Esophagus mucosa (tissue), 1 donor: ENCODE measurements at regions not wholly inside any gene's neighbourhood (a gene's known extent, or its start where the extent isn't known, plus 50 kb on each side); places are given as distances from the start of the nearest gene placed in this dataset.

Source experiments
- ATAC-seq: fragments of 200-7000 bp; cut with Tn5 transposase; one replicate; pipeline ENCODE4 v1.9.1; 2020
- donor health status: DM: yes; HTN: yes; CAD: no.

- ATAC-seq, result no peak
Observed at GRCh38 chr21:43348170-43348766, 78.7 kb downstream of the SIK1 start.

GRCh38 chr21:43347461-43348169 is 79.3 kb downstream of the SIK1 start:
- no peak for ATAC-seq

DNA sequence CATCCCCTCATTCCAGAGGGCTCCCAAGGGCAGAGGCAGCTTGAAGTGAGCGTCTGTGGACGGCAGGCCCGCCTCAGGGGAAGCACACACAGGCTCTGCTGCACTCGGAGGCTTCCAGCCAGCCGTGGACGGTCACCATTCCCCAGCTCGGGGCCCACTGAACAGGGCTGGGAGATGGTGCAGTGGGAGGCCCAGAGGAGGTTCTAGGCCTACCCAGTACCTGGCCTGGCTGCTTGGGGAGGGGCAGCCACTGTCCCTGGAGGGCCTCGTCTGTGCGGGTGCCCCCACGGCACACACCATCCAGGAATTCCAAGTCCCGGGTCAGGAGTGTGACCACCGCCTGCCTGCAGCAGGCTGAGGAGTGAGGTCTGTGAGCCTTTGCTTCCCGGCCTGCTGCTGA is 80.4 kb downstream of the SIK1 start:
- ATAC-seq, result no peak

GRCh38 chr21:43345746-43346409 is 81.1 kb downstream of the SIK1 start:
- ATAC-seq, result peak; percentile 36

- ATAC-seq, result no peak
Observed at GRCh38 chr21:43345046-43345745, 81.7 kb downstream of the SIK1 start.

DNA sequence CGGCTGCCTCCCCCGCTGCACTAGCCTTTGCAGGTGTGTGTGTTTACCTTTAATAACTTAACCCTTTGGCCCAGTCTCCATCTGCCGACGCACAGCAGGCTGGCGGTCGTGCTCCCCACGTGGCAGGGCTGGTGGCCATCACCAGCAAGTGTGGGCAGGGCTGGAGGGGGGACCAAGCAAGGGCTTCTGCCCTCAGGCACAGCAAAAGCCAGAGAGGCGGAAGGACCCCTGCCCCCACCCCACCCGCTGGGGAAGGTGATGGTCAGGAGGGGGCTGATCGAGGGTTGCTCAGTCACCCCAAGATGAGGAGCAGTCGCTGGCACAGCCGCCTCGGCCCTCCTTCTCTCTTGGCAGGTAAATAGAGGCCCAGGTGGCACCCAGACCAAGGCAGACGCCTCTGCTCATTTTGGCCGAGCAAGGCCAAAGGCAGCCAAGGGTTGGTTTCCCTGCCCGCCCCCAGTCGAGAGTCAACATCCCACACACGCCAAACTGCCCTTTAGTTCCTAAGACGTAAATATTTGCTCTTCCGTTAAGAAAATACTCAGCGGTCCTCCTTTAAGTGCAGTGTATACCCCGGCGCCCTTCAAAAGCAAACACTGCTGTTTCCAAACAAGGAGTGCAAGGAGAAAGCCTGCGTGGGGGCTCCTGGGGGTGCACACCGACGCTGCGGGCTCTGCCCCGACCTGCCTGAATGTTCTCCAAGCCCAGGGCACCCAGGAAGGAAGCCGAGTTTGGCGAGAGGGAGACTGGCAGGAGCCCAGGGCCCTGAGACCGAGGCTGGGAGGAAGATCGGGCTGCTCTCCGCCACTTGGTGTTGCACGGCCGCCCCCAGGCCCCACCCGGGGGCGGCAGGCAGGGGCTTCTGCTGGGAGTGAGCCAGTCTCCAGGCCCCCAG is 82.7 kb downstream of the SIK1 start:
- ATAC-seq, result no peak

DNA sequence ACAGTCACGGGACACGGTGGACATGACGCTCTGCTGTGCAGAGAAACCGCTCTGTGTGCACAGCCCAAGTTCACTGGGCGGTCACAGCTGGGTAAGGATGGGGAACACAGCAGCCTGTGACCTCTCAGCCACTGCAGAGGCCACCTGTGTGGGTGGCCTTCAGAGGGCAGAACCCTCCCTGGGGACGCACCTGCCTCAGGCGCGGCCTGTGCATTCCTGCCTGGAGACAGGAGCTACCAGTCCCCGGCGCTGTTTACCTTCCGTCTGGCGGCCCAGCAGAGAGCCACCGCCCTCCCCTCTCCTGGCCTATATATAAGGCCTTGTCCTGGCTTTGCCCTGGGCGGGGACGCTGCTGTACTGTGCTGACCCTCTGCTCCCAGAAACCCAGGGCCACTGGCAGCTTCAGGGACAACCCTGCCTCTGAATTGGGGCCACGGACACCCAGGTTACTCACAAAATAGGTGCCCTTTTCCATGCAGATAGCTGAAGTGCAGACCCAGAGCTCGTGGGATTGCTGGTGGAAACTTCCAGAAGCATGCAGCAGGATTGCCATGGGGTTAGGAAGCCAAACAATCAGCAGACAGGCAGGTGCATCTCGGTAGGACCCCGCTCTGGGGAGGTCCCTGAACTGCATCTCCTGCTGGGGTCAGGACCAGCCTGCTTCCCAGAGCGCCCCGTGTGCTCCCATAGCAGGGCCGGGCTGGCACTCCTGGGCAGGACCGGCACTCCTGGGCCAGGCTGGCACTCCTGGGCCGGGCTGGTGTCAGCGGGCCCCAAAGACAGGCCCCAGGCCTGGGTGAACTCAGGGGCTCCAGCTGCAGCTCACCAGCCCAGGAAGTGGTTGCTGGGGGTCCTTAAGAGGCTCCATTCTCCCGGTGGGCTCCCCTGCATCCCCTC is 83.6 kb downstream of the SIK1 start:
- ATAC-seq, result peak; percentile 64

GRCh38 chr21:43342301-43342881 is 84.5 kb downstream of the SIK1 start:
- ATAC-seq, result no peak

DNA sequence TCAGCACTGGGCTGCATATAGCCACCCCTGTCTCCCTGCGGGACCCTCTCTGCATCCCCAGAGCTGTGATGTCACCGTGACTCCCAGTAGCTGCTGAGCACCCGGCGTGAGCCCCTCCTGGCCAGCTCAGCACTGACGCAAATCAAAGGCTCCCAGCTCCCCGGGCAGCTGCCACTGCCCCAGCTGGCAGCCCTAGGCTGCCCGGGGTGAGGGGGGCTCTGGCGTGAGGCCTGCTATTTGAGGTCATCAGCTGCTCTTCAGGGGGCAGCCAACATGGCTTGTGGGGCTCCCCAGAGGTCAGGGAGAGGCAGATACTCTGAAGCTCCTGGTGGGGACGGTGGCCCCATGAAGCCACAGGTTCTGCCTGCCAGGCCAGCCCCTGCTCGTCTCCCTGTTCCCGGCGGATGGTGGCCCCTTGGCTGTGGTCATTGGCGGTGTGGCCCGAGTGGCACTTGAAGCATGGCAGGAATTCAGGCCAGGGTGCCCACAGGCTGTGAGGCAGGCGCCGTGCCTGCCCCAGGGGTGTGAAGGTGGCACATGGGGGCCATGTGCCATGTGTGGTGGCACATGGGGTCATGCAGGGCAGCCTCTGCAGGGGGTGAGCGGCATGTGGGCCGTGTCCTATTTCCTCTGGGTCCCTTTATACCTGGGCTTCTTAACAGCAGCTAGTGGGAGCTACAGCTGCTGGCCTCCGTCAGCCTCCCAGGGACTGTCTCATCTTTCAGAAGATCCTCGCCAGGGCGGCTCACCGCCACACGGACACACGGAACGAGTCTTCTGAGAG is 85.4 kb downstream of the SIK1 start:
- no peak for ATAC-seq

DNA sequence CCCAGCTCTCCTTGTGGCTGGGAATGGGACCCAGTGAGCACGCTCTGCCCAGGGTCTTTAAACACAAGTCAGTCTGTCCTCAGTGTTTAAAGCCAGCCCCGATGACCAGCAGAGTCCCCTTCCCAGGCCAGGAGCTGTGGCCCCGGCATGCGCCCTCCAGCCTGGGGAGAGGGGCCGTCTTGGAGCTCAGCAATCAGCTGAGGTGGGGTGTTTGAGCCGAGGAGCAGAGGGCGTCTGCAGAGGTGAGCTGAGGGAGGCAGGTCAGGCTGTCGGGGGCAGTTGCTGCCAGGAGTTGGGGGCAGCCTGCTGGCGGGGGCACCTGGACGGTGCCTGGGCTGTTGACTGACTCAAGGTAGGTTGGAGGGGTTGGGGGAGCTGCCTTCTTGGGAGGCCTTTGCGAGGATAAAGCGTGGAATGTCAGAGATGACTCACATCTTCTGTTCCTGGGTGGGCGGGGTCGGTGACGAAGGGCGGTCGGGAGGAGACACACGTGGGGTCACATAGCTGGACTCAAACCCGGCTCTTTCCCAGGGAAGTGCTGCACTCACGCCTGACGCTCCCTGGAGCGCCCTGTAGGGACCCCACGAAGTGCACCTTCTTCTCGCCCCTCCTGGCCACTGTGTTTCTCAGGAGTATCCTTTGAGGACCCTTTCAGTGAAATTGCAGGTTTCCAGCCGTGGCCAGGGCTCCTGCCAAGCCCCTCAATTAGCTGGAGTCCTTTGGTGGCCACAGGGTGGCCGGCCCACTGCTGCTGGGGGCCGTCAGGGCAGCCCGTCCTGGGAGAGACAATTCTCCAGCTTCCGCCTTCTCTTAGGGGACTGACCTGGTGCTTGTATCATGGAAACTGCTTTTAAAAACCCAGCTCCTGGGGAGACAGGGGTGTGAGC is 86.2 kb downstream of the SIK1 start:
- ATAC-seq, result peak; percentile 61

DNA sequence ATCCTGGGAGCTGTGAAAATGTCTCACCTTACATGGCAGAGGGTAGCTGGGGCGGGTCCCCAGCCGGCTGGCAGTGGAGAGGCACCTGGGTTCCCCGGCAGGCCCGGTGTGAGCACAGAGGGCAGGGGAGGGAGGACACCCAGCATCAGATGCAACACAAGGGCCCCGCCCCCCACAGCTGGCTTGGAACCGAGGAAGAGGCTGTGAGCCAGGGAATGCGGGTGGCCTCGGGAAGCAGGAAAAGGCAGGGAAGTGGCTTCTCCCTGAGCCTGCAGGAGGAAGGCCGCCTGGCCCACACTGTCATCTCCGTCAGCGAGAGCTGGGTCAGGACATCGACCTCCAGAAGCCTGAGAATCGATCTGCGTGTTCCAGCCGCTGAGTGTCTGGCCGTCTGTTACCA is 87.3 kb downstream of the SIK1 start:
- ATAC-seq, result no peak

GRCh38 chr21:43338951-43339350 is 88.0 kb downstream of the SIK1 start:
- ATAC-seq, result no peak

DNA sequence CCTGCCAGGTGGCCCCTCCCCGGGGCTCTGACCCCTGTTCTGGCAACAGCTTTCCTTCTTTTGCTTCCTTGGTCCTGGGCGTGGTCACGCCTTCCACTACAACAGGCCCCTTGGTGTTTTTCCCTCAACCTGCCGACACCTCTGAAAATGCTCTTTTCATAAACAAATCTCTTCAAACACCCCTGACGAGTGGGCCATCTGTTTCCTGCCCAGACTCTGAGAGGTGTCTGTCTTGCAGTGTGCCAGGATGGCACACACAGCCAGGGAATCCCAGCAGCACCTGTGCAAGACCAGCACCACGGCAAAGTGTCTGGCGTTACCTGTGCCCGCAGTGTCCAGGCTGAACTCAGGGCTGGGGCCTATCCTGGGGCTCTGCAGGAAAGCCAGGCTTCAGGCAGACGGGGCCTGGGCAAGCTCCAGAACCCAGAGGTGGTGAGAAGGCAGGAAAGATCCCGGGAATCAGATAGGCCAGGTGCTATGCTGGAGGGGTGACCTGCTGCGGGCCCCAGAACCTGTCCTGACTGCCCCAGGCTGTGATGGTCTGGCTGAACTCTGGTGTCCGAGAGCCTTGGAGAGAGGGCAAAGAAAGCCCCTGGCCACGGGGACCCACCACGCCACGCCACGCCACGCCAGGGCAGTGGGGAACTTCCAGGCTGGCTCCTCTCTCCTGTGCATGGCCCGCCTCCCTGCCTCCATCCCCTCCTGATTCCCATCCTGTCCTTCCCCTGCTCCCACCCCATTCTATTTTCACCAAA is 88.9 kb downstream of the SIK1 start:
- ATAC-seq, result no peak

DNA sequence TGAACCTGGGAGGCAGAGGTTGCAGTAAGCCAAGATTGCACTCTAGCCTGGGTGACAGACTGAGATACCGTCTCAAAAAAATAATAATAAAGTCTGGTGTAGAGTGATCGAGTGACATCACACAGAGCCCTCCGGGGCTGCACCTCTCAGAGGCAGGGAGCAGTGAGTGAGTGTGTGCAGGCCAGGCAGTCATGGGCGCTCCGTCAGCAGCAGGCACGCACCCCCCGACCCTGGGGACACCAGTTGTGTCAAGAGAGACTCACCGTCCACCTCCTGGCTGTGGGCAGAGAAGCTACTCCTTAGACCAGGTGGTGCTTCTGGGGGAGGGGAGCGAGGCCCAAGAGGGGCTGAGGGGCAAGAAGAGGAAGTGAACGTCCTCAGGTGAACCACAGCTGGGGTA is 91.8 kb downstream of the SIK1 start:
- no peak for ATAC-seq

- ATAC-seq, result no peak
Observed at GRCh38 chr21:43334214-43334958, 92.5 kb downstream of the SIK1 start.

GRCh38 chr21:43333298-43334062 is 93.5 kb downstream of the SIK1 start:
- ATAC-seq, result peak; percentile 72

DNA sequence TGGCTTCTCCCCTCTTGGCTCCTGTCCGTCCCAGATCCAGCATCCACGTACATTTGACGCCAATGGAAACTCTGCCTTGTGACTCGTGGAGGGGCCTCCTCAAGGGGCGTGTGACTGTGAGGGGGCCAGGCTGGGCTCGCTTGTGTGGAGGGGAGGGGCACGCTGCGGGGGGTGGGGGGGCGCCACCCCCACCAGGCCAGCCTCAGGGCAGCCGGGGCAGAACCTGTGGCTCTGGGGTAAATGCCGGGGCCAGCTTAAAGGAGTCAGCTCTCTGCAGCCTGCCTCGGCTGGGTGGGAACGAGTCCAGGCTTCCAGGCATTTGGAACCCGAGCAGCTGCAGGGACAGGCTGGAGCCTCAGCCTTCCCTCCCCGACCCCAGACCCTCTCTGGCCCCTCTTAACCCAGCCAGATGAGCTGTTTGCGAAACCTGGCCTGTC is 94.1 kb downstream of the SIK1 start:
- ATAC-seq, result no peak
